Osteocyte (in vitro differentiated cells): ENCODE measurements at regions not wholly inside any gene's neighbourhood (a gene's known extent, or its start where the extent isn't known, plus 50 kb on each side); places are given as distances from the start of the nearest gene placed in this dataset.

Experiments
- DNase-seq: peaks from one replicate; pipeline ENCODE4 v3.0.0; 2021; ENCODE audit warnings: mixed read lengths; ENCODE audit not compliant: unreplicated experiment; ENCODE audit errors: extremely low spot score
- H3K27ac Mint-ChIP-seq: one replicate; pipeline ENCODE4 v1.8.0; 2021; ENCODE audit warnings: mild to moderate bottlenecking, mixed read lengths; ENCODE audit not compliant: unreplicated experiment
- H3K27me3 Mint-ChIP-seq: one replicate; pipeline ENCODE4 v1.8.0; 2021; ENCODE audit warnings: mixed read lengths; ENCODE audit not compliant: unreplicated experiment
- H3K36me3 Mint-ChIP-seq: one replicate; pipeline ENCODE4 v1.8.0; 2021; ENCODE audit warnings: mixed read lengths; ENCODE audit not compliant: unreplicated experiment
- H3K4me1 Mint-ChIP-seq: one replicate; pipeline ENCODE4 v1.8.0; 2021; ENCODE audit warnings: mixed read lengths; ENCODE audit not compliant: unreplicated experiment
- H3K4me3 Mint-ChIP-seq: one replicate; pipeline ENCODE4 v1.8.0; 2021; ENCODE audit warnings: mild to moderate bottlenecking, moderate library complexity, mixed read lengths; ENCODE audit not compliant: unreplicated experiment
- H3K9me3 Mint-ChIP-seq: one replicate; pipeline ENCODE4 v1.8.0; 2021; ENCODE audit warnings: mixed read lengths; ENCODE audit not compliant: unreplicated experiment
- CTCF ChIP-seq: fragments of 200-600 bp; sonication (generic); IDR thresholded peaks from 2 replicates; pipeline ENCODE4 v1.5.0; 2021; ENCODE audit warnings: antibody characterized with exemption, mild to moderate bottlenecking, moderate library complexity

GRCh38 chr1:221097479-221098281 is 218.4 kb downstream of the HLX start:
- DNase-seq = no peak
- Mint-ChIP-seq H3K27me3 (no peaks in the 10 kb centered on the region), H3K36me3 (no peaks in the 10 kb centered on the region), H3K27ac (no peak overlapping the region), H3K4me3 (no peak overlapping the region), H3K9me3 (peaks cover 13% of the 10 kb centered on the region), H3K4me1 (peaks cover 37% of the 10 kb centered on the region)
- TF ChIP-seq CTCF = no peak

- Mint-ChIP-seq H3K9me3 (peaks cover 14% of the 10 kb centered on the region), H3K36me3 (no peaks in the 10 kb centered on the region), H3K4me1 (peaks cover 34% of the 10 kb centered on the region), H3K4me3 (no peak overlapping the region), H3K27ac (no peak overlapping the region), H3K27me3 (no peaks in the 10 kb centered on the region)
- no peak for DNase-seq
- no peak for TF ChIP-seq CTCF
Measured at GRCh38 chr1:221098471-221099405, 219.5 kb downstream of the HLX start.

GRCh38 chr1:221099747-221100595 is 220.7 kb downstream of the HLX start:
- Mint-ChIP-seq H3K4me1 (peaks cover 24% of the 10 kb centered on the region), H3K27ac (no peak overlapping the region), H3K4me3 (no peak overlapping the region), H3K36me3 (no peaks in the 10 kb centered on the region), H3K27me3 (no peaks in the 10 kb centered on the region), H3K9me3 (peaks cover 14% of the 10 kb centered on the region)
- no peak for DNase-seq
- TF ChIP-seq CTCF = no peak

- Mint-ChIP-seq H3K36me3 (no peaks in the 10 kb centered on the region), H3K9me3 (peaks cover 14% of the 10 kb centered on the region), H3K27me3 (peaks cover 4% of the 10 kb centered on the region), H3K4me1 (peaks cover 24% of the 10 kb centered on the region), H3K27ac (no peak overlapping the region), H3K4me3 (no peak overlapping the region)
- no peak for TF ChIP-seq CTCF
- DNase-seq = no peak
Measured at GRCh38 chr1:221100611-221101010, 221.4 kb downstream of the HLX start.
